ENCODE measurements at regions not wholly inside any gene's neighbourhood (a gene's known extent, or its start where the extent isn't known, plus 50 kb on each side); places are given as distances from the start of the nearest gene placed in this dataset.

DNA sequence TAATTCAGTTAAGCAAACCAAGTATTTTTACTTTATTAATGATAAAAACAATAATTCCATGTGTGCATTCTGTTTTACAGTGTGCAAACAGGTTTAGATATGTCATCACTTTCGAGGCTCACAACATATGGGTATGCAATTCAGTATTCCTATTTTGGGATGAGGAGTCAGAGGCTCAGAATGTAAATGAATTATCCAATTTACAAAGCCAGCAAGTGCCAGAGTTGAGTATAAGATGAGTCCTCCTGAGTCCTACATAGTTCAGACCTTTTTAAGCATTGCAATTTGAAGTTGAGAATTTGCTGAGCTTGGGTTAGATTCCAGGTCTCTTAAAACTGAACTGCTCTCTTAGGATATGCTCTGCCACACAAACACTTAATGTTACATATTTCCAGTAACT lies 424.2 kb upstream of the ROBO2 start:
- H3K27me3 ChIP-seq: no peaks in the 10 kb centered on the region
- intact Hi-C loops (cut with DNase I): no loop called here
- H3K9me3 ChIP-seq: no peaks in the 10 kb centered on the region
- no peak overlapping the region for H3K27ac ChIP-seq (replicated peaks in 1 of 4)
- 69% methylated on average over 1 of the region's 1 CpG for WGBS
- H3K36me3 ChIP-seq: no peaks in the 10 kb centered on the region
- H3K4me1 ChIP-seq: no peaks in the 10 kb centered on the region
- H3K4me3 ChIP-seq: no peak overlapping the region
- TF ChIP-seq POLR2A (IDR thresholded peaks at IDR 0.05; ENCODE audit: low read depth) (no peak), EP300 (IDR thresholded peaks at IDR 0.05) (no peak), POLR2AphosphoS5 (IDR thresholded peaks at IDR 0.05) (no peak)
- TF ChIP-seq, protein P1, sequence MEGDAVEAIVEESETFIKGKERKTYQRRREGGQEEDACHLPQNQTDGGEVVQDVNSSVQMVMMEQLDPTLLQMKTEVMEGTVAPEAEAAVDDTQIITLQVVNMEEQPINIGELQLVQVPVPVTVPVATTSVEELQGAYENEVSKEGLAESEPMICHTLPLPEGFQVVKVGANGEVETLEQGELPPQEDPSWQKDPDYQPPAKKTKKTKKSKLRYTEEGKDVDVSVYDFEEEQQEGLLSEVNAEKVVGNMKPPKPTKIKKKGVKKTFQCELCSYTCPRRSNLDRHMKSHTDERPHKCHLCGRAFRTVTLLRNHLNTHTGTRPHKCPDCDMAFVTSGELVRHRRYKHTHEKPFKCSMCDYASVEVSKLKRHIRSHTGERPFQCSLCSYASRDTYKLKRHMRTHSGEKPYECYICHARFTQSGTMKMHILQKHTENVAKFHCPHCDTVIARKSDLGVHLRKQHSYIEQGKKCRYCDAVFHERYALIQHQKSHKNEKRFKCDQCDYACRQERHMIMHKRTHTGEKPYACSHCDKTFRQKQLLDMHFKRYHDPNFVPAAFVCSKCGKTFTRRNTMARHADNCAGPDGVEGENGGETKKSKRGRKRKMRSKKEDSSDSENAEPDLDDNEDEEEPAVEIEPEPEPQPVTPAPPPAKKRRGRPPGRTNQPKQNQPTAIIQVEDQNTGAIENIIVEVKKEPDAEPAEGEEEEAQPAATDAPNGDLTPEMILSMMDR (IDR thresholded peaks at IDR 0.05): no peak
- no peak for DNase-seq (ENCODE audit: extremely low spot score)

DNA sequence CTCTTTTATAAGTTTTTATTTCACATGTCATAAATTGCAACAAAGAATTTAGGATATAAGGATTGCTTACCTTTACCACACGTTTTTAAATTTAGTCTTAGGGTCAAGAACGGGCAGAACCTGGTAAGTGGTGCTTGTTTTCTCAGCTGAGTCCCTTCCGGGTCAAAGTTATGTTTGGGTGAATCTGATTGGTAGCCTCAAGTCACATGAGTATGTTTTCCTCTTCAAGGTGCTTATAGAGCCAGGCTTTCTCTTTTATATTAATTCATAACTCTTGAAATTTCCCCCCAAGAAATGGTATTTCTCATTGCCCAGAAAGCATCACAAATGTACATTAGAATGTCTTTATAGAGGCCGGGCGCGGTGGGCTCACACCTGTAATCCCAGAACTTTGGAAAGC lies 415.7 kb upstream of the ROBO2 start:
- no peak for TF ChIP-seq POLR2AphosphoS5 (IDR thresholded peaks at IDR 0.05)
- TF ChIP-seq, protein P1 (IDR thresholded peaks at IDR 0.05): no peak
- no peak for TF ChIP-seq POLR2A (IDR thresholded peaks at IDR 0.05; ENCODE audit: low read depth)
- no peak for TF ChIP-seq EP300 (IDR thresholded peaks at IDR 0.05)
- intact Hi-C loops (cut with DNase I): no loop called here
- H3K9me3 ChIP-seq: no peaks in the 10 kb centered on the region
- H3K27ac ChIP-seq (replicated peaks in 1 of 4): no peak overlapping the region
- no peaks in the 10 kb centered on the region for H3K27me3 ChIP-seq
- H3K4me3 ChIP-seq: no peak overlapping the region
- no peaks in the 10 kb centered on the region for H3K4me1 ChIP-seq
- DNase-seq (ENCODE audit: extremely low spot score): no peak
- no peaks in the 10 kb centered on the region for H3K36me3 ChIP-seq
- 85% methylated on average over 6 of the region's 6 CpGs for WGBS

DNA sequence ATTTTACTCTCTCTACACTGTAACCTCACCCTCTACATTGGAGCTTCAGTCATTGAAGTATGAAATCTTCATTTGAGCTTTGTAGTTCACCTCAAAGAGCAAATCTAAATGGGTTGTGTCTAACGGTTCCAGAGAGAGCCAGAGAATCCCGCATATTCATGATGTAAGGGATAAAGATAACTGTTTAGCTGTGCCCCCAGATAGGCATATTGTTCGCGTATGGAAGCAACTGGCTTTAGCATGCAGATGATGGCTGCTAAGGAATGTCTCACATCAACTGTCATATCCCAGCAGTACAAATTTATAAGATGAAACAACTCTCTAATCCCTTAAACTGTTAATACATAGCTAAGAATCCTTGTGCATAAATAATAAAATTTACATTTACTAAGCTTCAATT lies 412.7 kb upstream of the ROBO2 start:
- Histone ChIP-seq H3K27ac (replicated peaks in 1 of 4) (no peak overlapping the region), H3K4me3 (no peak overlapping the region), H3K4me1 (no peaks in the 10 kb centered on the region), H3K9me3 (no peaks in the 10 kb centered on the region), H3K36me3 (no peaks in the 10 kb centered on the region), H3K27me3 (no peaks in the 10 kb centered on the region)
- intact Hi-C loops (cut with DNase I): no loop called here
- WGBS: 35% methylated on average over 4 of the region's 4 CpGs
- DNase-seq (ENCODE audit: extremely low spot score): no peak
- TF ChIP-seq POLR2A (IDR thresholded peaks at IDR 0.05; ENCODE audit: low read depth) (no peak), POLR2AphosphoS5 (IDR thresholded peaks at IDR 0.05) (no peak), EP300 (IDR thresholded peaks at IDR 0.05) (no peak)
- TF ChIP-seq, protein P1 (IDR thresholded peaks at IDR 0.05): no peak

DNA sequence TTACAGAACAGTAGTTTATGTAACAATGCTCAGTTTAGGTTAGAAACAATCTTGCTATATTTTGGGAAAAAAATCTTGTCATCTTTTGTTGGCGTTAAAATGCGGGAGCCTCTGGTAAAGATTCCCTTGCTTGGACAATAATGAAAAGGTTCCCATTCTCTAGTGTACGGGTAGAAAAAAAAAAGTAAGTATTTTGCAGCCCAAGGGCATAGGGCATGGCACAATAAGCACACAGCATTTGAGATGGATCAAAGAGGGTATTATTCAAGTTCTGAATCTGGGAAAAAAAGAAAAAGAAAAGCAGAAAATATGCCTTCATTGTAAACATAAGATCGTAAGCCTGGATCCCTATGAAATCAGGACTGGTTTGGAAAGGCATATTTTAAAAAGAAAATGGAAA lies 408.6 kb upstream of the ROBO2 start:
- Histone ChIP-seq H3K4me1 (no peaks in the 10 kb centered on the region), H3K27ac (replicated peaks in 1 of 4) (no peak overlapping the region), H3K4me3 (no peak overlapping the region), H3K27me3 (no peaks in the 10 kb centered on the region), H3K9me3 (no peaks in the 10 kb centered on the region), H3K36me3 (no peaks in the 10 kb centered on the region)
- intact Hi-C loops (cut with DNase I): no loop called here
- WGBS: 76% methylated on average over 4 of the region's 4 CpGs
- DNase-seq (ENCODE audit: extremely low spot score): no peak
- TF ChIP-seq POLR2AphosphoS5 (IDR thresholded peaks at IDR 0.05) (no peak), POLR2A (IDR thresholded peaks at IDR 0.05; ENCODE audit: low read depth) (no peak), EP300 (IDR thresholded peaks at IDR 0.05) (no peak)
- TF ChIP-seq, protein P1 (IDR thresholded peaks at IDR 0.05): no peak

DNA sequence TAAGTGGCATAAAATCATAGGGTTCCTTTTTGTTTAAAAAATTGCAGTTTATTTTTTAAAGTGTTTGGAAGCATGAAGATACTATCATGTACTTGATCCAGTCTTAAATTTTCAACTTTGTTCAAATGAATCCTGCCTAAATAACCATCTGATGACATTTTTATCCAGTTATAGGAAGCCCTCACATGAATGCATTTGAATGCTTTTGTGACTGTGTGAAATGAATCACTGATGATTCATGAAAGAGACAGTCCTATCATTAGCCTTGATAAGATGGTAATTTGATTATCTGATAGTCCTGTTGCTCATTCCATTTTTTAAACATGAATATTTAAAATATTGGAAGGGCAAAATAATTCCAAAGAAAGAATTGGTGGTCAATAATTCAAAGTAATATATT lies 401.9 kb upstream of the ROBO2 start:
- no peak for DNase-seq (ENCODE audit: extremely low spot score)
- Histone ChIP-seq H3K27ac (replicated peaks in 1 of 4) (no peak overlapping the region), H3K36me3 (no peaks in the 10 kb centered on the region), H3K4me3 (no peak overlapping the region), H3K4me1 (no peaks in the 10 kb centered on the region), H3K27me3 (no peaks in the 10 kb centered on the region), H3K9me3 (no peaks in the 10 kb centered on the region)
- TF ChIP-seq, protein P1 (IDR thresholded peaks at IDR 0.05): no peak
- TF ChIP-seq POLR2A (IDR thresholded peaks at IDR 0.05; ENCODE audit: low read depth): no peak
- no peak for TF ChIP-seq EP300 (IDR thresholded peaks at IDR 0.05)
- TF ChIP-seq POLR2AphosphoS5 (IDR thresholded peaks at IDR 0.05): no peak
- intact Hi-C loops (cut with DNase I): no loop called here

Measured in esophagus muscularis mucosa (tissue), 4 donors.